Esophagus muscularis mucosa (tissue), 4 donors: ENCODE measurements at regions not wholly inside any gene's neighbourhood (a gene's known extent, or its start where the extent isn't known, plus 50 kb on each side); places are given as distances from the start of the nearest gene placed in this dataset.

Experiments used
- DNase-seq: peaks from one replicate; pipeline ENCODE4 v3.0.0-alpha.2; 2017; ENCODE audit errors: extremely low spot score
- H3K27ac ChIP-seq, 4 donors: fragments of 200-600 bp; sonication (generic); replicated peaks in 1 of 4; 1 replicate in 3 of 4; 2 replicates in 1 of 4; pipeline ENCODE4 v1.5.1; 2016 to 2019; ENCODE audit warnings: mild to moderate bottlenecking in 1 of 4
- H3K27me3 ChIP-seq, 4 donors: fragments of 200-600 bp; sonication (generic); one replicate each; pipeline versions ENCODE4 v1.5.1 to v1.6.0; 2016 to 2019
- H3K36me3 ChIP-seq, 4 donors: fragments of 200-600 bp; sonication (generic); one replicate each; pipeline ENCODE4 v1.5.1; 2016 to 2019
- H3K4me1 ChIP-seq, 4 donors: fragments of 200-600 bp; sonication (generic); one replicate each; pipeline ENCODE4 v1.5.1; 2016 to 2019
- H3K4me3 ChIP-seq, 4 donors: fragments of 200-600 bp; sonication (generic); 1 replicate in 2 of 4; 2 replicates in 2 of 4; pipeline ENCODE4 v1.5.1; 2016 to 2019; ENCODE audit warnings: mild to moderate bottlenecking in 4 of 4, moderate library complexity in 1 of 4
- H3K9me3 ChIP-seq, 4 donors: fragments of 200-600 bp; sonication (generic); 1 replicate in 3 of 4; 2 replicates in 1 of 4; pipeline ENCODE4 v1.5.1; 2016 to 2019
- EP300 ChIP-seq: sonication (generic); formaldehyde crosslinking; IDR thresholded peaks from one replicate; pipeline ENCODE4 v1.6.1; 2017; ENCODE audit warnings: antibody characterized with exemption
- POLR2A ChIP-seq: fragments of 450-650 bp; IDR thresholded peaks from one replicate; pipeline ENCODE4 v1.6.1; 2017; ENCODE audit warnings: antibody characterized with exemption, moderate library complexity, mild to moderate bottlenecking, low read depth
- POLR2AphosphoS5 ChIP-seq, 2 donors: sonication (generic); formaldehyde crosslinking; IDR thresholded peaks; one replicate each; pipeline ENCODE4 v1.6.1; 2017; ENCODE audit warnings: antibody characterized with exemption in 2 of 2
- WGBS: methylation state at CpG from one replicate; pipeline ENCODE4 v1.1.5; 2018; 5-methylcytosine and 5-hydroxymethylcytosine counted together
- intact Hi-C: fragments of 100-400 bp; cut with DNase I; formaldehyde crosslinking; loops from one replicate; pipeline ENCODE4 v1.15.1; 2023
- TF ChIP-seq, protein P1 (sequence below), 3 experiments: fragments of 200-600 bp in 2 of 3; fragments of 450-650 bp in 1 of 3; sonication (generic) in 2 of 3; IDR thresholded peaks; one replicate each; pipeline ENCODE4 v1.5.1; 2017 to 2019; ENCODE audit warnings: antibody characterized with exemption in 3 of 3, mild to moderate bottlenecking in 2 of 3, moderate library complexity in 1 of 3

DNA sequence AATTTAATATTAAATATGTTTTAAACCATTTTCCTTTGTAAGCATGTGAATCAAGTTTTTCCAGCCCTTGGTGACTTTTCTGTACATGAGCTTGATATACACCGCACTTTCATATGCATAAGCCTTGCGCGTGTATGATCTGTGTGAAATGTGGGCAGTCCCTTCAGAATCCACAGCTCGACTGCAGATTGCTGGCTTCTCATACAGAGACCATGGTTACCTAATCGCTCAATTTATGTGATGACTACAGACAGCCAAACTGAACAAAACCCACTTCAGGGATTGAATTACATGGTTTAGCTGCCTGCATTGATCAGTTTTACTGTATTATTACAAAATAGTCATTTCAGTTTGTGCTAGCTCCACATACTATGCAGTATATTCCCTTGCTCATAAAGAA lies 212.3 kb upstream of the NECTIN3 start:
- no peaks in the 10 kb centered on the region for H3K36me3 ChIP-seq
- no peak for TF ChIP-seq POLR2AphosphoS5 (IDR thresholded peaks at IDR 0.05)
- TF ChIP-seq, protein P1, sequence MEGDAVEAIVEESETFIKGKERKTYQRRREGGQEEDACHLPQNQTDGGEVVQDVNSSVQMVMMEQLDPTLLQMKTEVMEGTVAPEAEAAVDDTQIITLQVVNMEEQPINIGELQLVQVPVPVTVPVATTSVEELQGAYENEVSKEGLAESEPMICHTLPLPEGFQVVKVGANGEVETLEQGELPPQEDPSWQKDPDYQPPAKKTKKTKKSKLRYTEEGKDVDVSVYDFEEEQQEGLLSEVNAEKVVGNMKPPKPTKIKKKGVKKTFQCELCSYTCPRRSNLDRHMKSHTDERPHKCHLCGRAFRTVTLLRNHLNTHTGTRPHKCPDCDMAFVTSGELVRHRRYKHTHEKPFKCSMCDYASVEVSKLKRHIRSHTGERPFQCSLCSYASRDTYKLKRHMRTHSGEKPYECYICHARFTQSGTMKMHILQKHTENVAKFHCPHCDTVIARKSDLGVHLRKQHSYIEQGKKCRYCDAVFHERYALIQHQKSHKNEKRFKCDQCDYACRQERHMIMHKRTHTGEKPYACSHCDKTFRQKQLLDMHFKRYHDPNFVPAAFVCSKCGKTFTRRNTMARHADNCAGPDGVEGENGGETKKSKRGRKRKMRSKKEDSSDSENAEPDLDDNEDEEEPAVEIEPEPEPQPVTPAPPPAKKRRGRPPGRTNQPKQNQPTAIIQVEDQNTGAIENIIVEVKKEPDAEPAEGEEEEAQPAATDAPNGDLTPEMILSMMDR (IDR thresholded peaks at IDR 0.05): no peak
- TF ChIP-seq POLR2A: no peak
- no peak for TF ChIP-seq EP300
- DNase-seq: no peak
- no peak overlapping the region for H3K4me3 ChIP-seq
- H3K27ac ChIP-seq: no peak overlapping the region
- no peaks in the 10 kb centered on the region for H3K4me1 ChIP-seq
- intact Hi-C loops: no loop called here
- WGBS: 89% methylated on average over 5 of the region's 5 CpGs
- no peaks in the 10 kb centered on the region for H3K27me3 ChIP-seq
- no peaks in the 10 kb centered on the region for H3K9me3 ChIP-seq

DNA sequence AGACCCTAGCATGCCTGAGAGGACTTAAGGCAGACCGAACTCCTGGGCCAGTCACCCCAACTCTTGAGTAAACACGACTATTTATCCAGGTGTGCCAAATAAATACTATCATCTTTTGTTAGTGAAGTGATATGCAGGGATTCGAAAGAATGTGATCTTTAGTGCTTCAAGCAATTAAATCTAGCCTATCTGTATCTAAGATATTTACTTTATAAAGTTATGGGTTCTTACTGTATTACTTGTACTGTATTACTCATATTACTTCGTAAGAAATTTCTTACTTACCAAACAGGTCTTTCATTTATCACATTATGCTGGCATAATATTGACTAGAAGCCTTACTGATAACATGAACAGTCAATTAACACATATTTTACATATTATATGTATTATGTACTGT lies 211.6 kb upstream of the NECTIN3 start:
- Histone ChIP-seq H3K4me3 (no peak overlapping the region), H3K27me3 (no peaks in the 10 kb centered on the region), H3K27ac (no peak overlapping the region), H3K9me3 (no peaks in the 10 kb centered on the region), H3K4me1 (no peaks in the 10 kb centered on the region), H3K36me3 (no peaks in the 10 kb centered on the region)
- no peak for DNase-seq
- 58% methylated on average over 4 of the region's 4 CpGs for WGBS
- intact Hi-C loops: no loop called here
- TF ChIP-seq EP300: no peak
- TF ChIP-seq POLR2A: no peak
- TF ChIP-seq, protein P1 (IDR thresholded peaks at IDR 0.05): no peak
- no peak for TF ChIP-seq POLR2AphosphoS5 (IDR thresholded peaks at IDR 0.05)

DNA sequence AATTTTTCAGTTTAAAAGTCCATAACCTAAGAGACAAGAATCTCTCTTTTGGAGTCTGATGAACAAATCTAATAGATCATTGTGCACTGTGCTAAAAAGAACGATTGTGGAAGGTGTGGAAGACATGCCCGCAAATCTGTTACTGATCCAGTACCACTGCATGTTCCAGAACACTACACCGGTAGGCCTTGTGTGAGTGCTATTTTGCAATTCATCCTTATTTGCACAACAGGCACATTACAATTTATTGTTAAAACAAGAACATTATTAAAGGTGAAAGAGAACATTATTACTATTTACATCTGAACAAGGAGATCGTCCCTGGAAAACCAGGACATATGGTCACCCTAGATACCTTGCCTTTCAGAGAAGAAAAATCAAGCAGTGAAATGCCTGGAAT lies 205.7 kb upstream of the NECTIN3 start:
- Histone ChIP-seq H3K4me1 (no peaks in the 10 kb centered on the region), H3K27ac (no peak overlapping the region), H3K36me3 (no peaks in the 10 kb centered on the region), H3K27me3 (no peaks in the 10 kb centered on the region), H3K9me3 (no peaks in the 10 kb centered on the region), H3K4me3 (no peak overlapping the region)
- DNase-seq: no peak
- intact Hi-C loops: no loop called here
- TF ChIP-seq EP300 (no peak), POLR2AphosphoS5 (IDR thresholded peaks at IDR 0.05) (no peak), POLR2A (no peak)
- TF ChIP-seq, protein P1 (IDR thresholded peaks at IDR 0.05): no peak
- 90% methylated on average over 4 of the region's 4 CpGs for WGBS

DNA sequence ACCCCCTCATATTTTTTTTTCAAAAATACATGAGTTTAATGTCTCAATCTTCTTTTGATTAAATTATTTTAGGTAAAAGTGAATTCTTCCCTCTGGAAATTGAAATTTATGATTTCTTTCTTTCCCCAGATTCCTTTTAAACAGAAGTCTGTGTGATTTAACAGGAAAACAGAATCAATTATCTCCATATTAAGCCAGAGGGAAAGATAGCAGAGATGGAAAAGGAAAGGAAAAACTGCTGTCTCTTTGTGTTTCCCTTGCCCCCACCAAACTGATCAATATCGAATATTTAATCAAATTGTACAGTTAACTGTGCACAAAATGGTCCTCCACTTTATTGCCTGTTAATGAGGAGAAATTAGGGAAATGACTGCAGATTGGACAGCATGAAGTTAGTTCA lies 203.5 kb upstream of the NECTIN3 start:
- Histone ChIP-seq H3K27me3 (no peaks in the 10 kb centered on the region), H3K27ac (no peak overlapping the region), H3K4me1 (no peaks in the 10 kb centered on the region), H3K36me3 (no peaks in the 10 kb centered on the region), H3K4me3 (no peak overlapping the region), H3K9me3 (no peaks in the 10 kb centered on the region)
- no peak for DNase-seq
- TF ChIP-seq, protein P1 (IDR thresholded peaks at IDR 0.05): no peak
- TF ChIP-seq POLR2A: no peak
- TF ChIP-seq POLR2AphosphoS5 (IDR thresholded peaks at IDR 0.05): no peak
- TF ChIP-seq EP300: no peak
- 76% methylated on average over 1 of the region's 1 CpG for WGBS
- intact Hi-C loops: no loop called here

DNA sequence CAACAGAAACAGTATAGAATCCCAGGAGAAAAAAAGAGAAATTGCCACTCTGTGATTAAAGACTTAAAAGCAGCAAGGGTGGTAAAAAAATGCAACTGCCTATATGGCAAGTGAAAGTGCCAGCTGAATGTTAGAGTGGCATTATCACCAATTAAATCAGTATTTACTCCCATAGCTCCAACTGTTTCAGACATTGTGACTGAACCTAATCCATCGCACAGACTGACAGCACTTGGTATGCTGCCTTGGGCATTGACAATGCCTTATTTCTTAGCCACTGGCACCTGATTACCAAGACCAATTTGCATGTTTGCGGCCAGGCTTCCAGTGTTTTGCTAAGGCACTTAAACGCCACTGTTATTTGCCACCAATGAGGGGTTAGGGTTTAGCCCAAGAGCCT lies 201.9 kb upstream of the NECTIN3 start:
- Histone ChIP-seq H3K27me3 (no peaks in the 10 kb centered on the region), H3K27ac (no peak overlapping the region), H3K9me3 (no peaks in the 10 kb centered on the region), H3K4me3 (no peak overlapping the region), H3K36me3 (no peaks in the 10 kb centered on the region), H3K4me1 (no peaks in the 10 kb centered on the region)
- intact Hi-C loops: no loop called here
- no peak for TF ChIP-seq POLR2AphosphoS5 (IDR thresholded peaks at IDR 0.05)
- TF ChIP-seq POLR2A: no peak
- TF ChIP-seq EP300: no peak
- TF ChIP-seq, protein P1 (IDR thresholded peaks at IDR 0.05): no peak
- 93% methylated on average over 3 of the region's 3 CpGs for WGBS
- no peak for DNase-seq
